ENCODE measurements at regions not wholly inside any gene's neighbourhood (a gene's known extent, or its start where the extent isn't known, plus 50 kb on each side); places are given as distances from the start of the nearest gene placed in this dataset.
"Not testable (repeated sequence)": the region's sequence is repeated elsewhere in the genome, so short reads cannot be mapped to it uniquely, and the experiment has no call there.

DNA sequence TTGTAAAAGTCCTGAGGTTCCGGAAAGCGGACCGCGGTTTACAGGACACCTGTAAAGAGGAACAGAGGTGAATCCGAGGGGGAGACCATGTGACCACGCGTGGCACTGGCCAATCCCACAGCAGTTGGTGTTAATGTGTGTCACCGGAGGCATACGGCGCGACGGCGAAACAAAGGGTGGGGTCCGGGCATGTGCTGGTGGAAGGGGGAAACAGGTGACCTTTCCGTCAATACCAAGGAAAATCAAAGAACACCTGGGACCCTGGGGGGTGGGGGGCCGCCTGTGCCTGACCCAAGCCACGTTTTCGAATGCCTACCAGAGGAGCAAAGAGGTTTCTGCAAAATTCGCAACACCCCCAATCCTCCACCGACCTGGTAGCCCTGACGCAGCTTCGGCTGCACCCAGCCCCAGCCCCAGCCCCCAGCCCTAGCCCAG lies 482.3 kb downstream of the SPATA31A7 start:
- H2AK5ac ChIP-seq (ENCODE audit: low read depth, low read length); H2BK12ac ChIP-seq (ENCODE audit: low read depth, low read length); H4K91ac ChIP-seq (replicated peaks; ENCODE audit: insufficient read length, low read length); FAIRE-seq; H3K79me1 ChIP-seq (ENCODE audit: low read depth, low read length); H2BK20ac ChIP-seq (ENCODE audit: low read length); H3K14ac ChIP-seq (ENCODE audit: insufficient read length); DNase-seq (ENCODE audit: low read depth in 1 of 2, low spot score in 2 of 2); H3K27ac ChIP-seq (ENCODE audit: low read depth, low read length); H3K27me3 ChIP-seq (replicated peaks in 1 of 4; ENCODE audit: control insufficient read depth in 3 of 4, extremely low read depth in 1 of 4, insufficient read depth in 3 of 4, low read length in 3 of 4); H2AFZ ChIP-seq (ENCODE audit: low read length); H4K8ac ChIP-seq (ENCODE audit: extremely low read depth, insufficient read depth, low read length); POLR2A ChIA-PET (ENCODE audit: partially characterized antibody); CTCF ChIA-PET (ENCODE audit: partially characterized antibody); H2BK15ac ChIP-seq (ENCODE audit: low read length); H3K36me3 ChIP-seq (ENCODE audit: control insufficient read depth in 2 of 4, insufficient read depth in 4 of 4, low read length in 3 of 4); H2BK5ac ChIP-seq (ENCODE audit: low read depth, low read length); H3K18ac ChIP-seq (ENCODE audit: extremely low read depth, low read length); H2BK120ac ChIP-seq (replicated peaks; ENCODE audit: low read depth, low read length); H3K4ac ChIP-seq (replicated peaks; ENCODE audit: insufficient read length, low read depth, low read length); H3K4me1 ChIP-seq (replicated peaks in 1 of 4; ENCODE audit: control insufficient read depth in 3 of 4, insufficient read depth in 4 of 4, low read length in 3 of 4); H3K56ac ChIP-seq (replicated peaks; ENCODE audit: insufficient read length, low read depth, low read length); H3K4me3 ChIP-seq (ENCODE audit: extremely low read depth in 1 of 4, insufficient read depth in 2 of 4, low read depth in 3 of 4, low read length in 4 of 4); H3K9ac ChIP-seq (replicated peaks in 1 of 4; ENCODE audit: extremely low read depth in 1 of 4, low read depth in 3 of 4, low read length in 3 of 4); H3K23ac ChIP-seq (ENCODE audit: insufficient read length); H4K5ac ChIP-seq (ENCODE audit: insufficient read length, low read depth, low read length); H3K4me2 ChIP-seq (ENCODE audit: insufficient read depth in 1 of 2, low read depth in 2 of 2, low read length in 2 of 2); H3K23me2 ChIP-seq (ENCODE audit: low read depth, low read length); H3K79me2 ChIP-seq (ENCODE audit: control insufficient read depth in 1 of 2, insufficient read depth in 2 of 2, low read length in 2 of 2); H4K20me1 ChIP-seq (replicated peaks in 1 of 2; ENCODE audit: control insufficient read depth in 1 of 2, insufficient read depth in 2 of 2, low read length in 2 of 2): not testable (repeated sequence)
- H3K9me3 ChIP-seq (ENCODE audit: insufficient read depth in 2 of 2, low read depth in 1 of 2, low read length in 1 of 2): peaks cover 11 to 81% of the 10 kb centered on the region in 2 experiments; a peak in 3 of 4 replicates
- WGBS, 2 experiments (ENCODE audit: extremely low coverage in 1 of 2, insufficient coverage in 1 of 2, insufficient read length in 1 of 2, insufficient replicate concordance in 2 of 2, low coverage in 1 of 2, low lambda C conversion rate in 2 of 2, missing lambda C conversion rate in 1 of 2): 90% methylated on average over 15 of the region's 22 CpGs; no CpG with 5 or more reads in 1 of the 2 experiments

DNA sequence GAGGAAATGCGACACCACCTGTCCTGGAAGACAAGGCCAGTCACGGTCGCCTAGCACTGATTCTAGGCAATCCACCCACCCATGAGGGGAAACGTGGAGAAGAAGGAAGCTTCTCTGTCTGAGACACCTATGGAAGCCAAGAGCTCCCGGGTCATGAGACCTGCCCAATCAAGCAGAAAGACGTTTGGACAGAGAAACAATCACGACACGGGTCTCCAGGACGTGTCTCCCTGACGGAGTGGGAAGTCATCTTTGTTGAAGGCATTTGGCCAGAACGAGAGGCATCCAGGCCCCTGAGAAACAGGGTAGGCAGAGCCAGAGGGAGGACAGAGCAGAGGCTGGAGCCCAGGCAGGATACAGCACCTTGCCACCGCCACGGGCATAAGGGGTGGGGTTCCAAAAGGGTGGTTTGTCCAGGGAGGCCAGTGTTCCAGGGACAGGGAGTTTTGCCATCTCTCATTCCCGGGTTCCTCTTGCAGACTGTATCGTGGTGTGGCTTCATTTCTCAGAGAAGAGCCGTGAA lies 482.9 kb downstream of the SPATA31A7 start:
- H3K27me3 ChIP-seq (replicated peaks in 1 of 4; ENCODE audit: control insufficient read depth in 3 of 4, extremely low read depth in 1 of 4, insufficient read depth in 3 of 4, low read length in 3 of 4); H4K91ac ChIP-seq (replicated peaks; ENCODE audit: insufficient read length, low read length); H3K36me3 ChIP-seq (ENCODE audit: control insufficient read depth in 2 of 4, insufficient read depth in 4 of 4, low read length in 3 of 4); H2BK5ac ChIP-seq (ENCODE audit: low read depth, low read length); CTCF ChIA-PET (ENCODE audit: partially characterized antibody); H3K4me3 ChIP-seq (ENCODE audit: extremely low read depth in 1 of 4, insufficient read depth in 2 of 4, low read depth in 3 of 4, low read length in 4 of 4); H4K8ac ChIP-seq (ENCODE audit: extremely low read depth, insufficient read depth, low read length); H2BK12ac ChIP-seq (ENCODE audit: low read depth, low read length); H3K23ac ChIP-seq (ENCODE audit: insufficient read length); H2AFZ ChIP-seq (ENCODE audit: low read length); H3K4ac ChIP-seq (replicated peaks; ENCODE audit: insufficient read length, low read depth, low read length); H2AK5ac ChIP-seq (ENCODE audit: low read depth, low read length); H2BK15ac ChIP-seq (ENCODE audit: low read length); H4K5ac ChIP-seq (ENCODE audit: insufficient read length, low read depth, low read length); H3K9ac ChIP-seq (replicated peaks in 1 of 4; ENCODE audit: extremely low read depth in 1 of 4, low read depth in 3 of 4, low read length in 3 of 4); FAIRE-seq; H3K79me2 ChIP-seq (ENCODE audit: control insufficient read depth in 1 of 2, insufficient read depth in 2 of 2, low read length in 2 of 2); H3K79me1 ChIP-seq (ENCODE audit: low read depth, low read length); H3K23me2 ChIP-seq (ENCODE audit: low read depth, low read length); H3K4me2 ChIP-seq (ENCODE audit: insufficient read depth in 1 of 2, low read depth in 2 of 2, low read length in 2 of 2); H3K14ac ChIP-seq (ENCODE audit: insufficient read length); H2BK20ac ChIP-seq (ENCODE audit: low read length); H3K27ac ChIP-seq (ENCODE audit: low read depth, low read length); H3K4me1 ChIP-seq (replicated peaks in 1 of 4; ENCODE audit: control insufficient read depth in 3 of 4, insufficient read depth in 4 of 4, low read length in 3 of 4); H2BK120ac ChIP-seq (replicated peaks; ENCODE audit: low read depth, low read length); H3K56ac ChIP-seq (replicated peaks; ENCODE audit: insufficient read length, low read depth, low read length); H4K20me1 ChIP-seq (replicated peaks in 1 of 2; ENCODE audit: control insufficient read depth in 1 of 2, insufficient read depth in 2 of 2, low read length in 2 of 2); H3K18ac ChIP-seq (ENCODE audit: extremely low read depth, low read length); POLR2A ChIA-PET (ENCODE audit: partially characterized antibody); DNase-seq (ENCODE audit: low read depth in 1 of 2, low spot score in 2 of 2): not testable (repeated sequence)
- peaks cover 11 to 75% of the 10 kb centered on the region in 2 experiments; a peak in 3 of 4 replicates for H3K9me3 ChIP-seq (ENCODE audit: insufficient read depth in 2 of 2, low read depth in 1 of 2, low read length in 1 of 2)
- WGBS, 2 experiments (ENCODE audit: extremely low coverage in 1 of 2, insufficient coverage in 1 of 2, insufficient read length in 1 of 2, insufficient replicate concordance in 2 of 2, low coverage in 1 of 2, low lambda C conversion rate in 2 of 2, missing lambda C conversion rate in 1 of 2): 89% methylated on average over 13 of the region's 16 CpGs; no CpG with 5 or more reads in 1 of the 2 experiments

Measured in H1 (cell line).